Mucosa of descending colon (tissue), 3 donors: ENCODE measurements at regions not wholly inside any gene's neighbourhood (a gene's known extent, or its start where the extent isn't known, plus 50 kb on each side); places are given as distances from the start of the nearest gene placed in this dataset.

Experiments
- ATAC-seq: fragments of 200-7000 bp; cut with Tn5 transposase; one replicate; pipeline ENCODE4 v1.9.1; 2020; ENCODE audit warnings: mild to moderate bottlenecking, moderate library complexity
- DNase-seq, 3 donors: peaks; one replicate each; pipeline ENCODE4 v3.0.0-alpha.2; 2020
- H3K36me3 ChIP-seq: fragments of 200-600 bp; one replicate; pipeline ENCODE4 v1.8.0; 2021; ENCODE audit warnings: low read depth, mild to moderate bottlenecking
- H3K4me1 ChIP-seq: fragments of 200-600 bp; one replicate; pipeline ENCODE4 v1.8.0; 2021; ENCODE audit warnings: low read depth, mild to moderate bottlenecking
- H3K4me3 ChIP-seq: fragments of 200-600 bp; one replicate; pipeline ENCODE4 v1.8.0; 2021; ENCODE audit warnings: mild to moderate bottlenecking
- H3K9me3 ChIP-seq: fragments of 200-600 bp; one replicate; pipeline ENCODE4 v1.8.0; 2021; ENCODE audit warnings: mild to moderate bottlenecking
- CTCF ChIP-seq: fragments of 200-600 bp; IDR thresholded peaks from one replicate; pipeline ENCODE4 v1.8.0; 2022; ENCODE audit warnings: antibody characterized with exemption, mild to moderate bottlenecking
- intact Hi-C, 2 donors: fragments of 100-400 bp; cut with DNase I in 1 of 2; cut with micrococcal nuclease in 1 of 2; formaldehyde crosslinking; loops; one replicate each; pipeline versions ENCODE4 v1.11.0 to v1.11.1; 2022; cut with DNase I, micrococcal nuclease
- donor health status: DM: no; HTN: no; CAD: no; lungs with moderate emphysema.
- donor health status: DM: no; HTN: no; CAD: no.
- donor health status: DM: no; HTN: yes; CAD: no.

DNA sequence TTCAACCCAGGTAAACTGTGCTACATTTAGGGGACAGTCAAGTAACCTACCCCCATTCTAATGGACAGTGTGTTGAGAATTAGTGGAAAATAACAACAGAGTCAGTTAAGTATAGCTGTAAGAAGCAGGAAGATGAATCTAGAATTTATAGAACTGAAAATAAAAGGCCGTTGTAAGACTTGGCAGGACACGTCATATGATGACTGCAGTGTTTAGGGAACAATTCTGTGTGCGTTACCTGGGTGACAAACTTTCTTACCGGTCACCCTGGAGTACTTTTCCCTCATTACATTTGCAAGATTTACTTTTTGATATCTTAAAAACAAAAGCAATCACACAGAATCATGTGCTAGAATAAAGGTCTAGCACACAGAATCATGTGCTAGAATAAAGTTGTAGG lies 536.3 kb upstream of the ZNF717 start:
- Histone ChIP-seq H3K9me3 (peaks cover 9% of the 10 kb centered on the region), H3K4me1 (no peaks in the 10 kb centered on the region), H3K36me3 (no peaks in the 10 kb centered on the region), H3K4me3 (no peak overlapping the region)
- no peak for TF ChIP-seq CTCF
- ATAC-seq: no peak
- intact Hi-C loops: no loop called here
- DNase-seq: no peak

DNA sequence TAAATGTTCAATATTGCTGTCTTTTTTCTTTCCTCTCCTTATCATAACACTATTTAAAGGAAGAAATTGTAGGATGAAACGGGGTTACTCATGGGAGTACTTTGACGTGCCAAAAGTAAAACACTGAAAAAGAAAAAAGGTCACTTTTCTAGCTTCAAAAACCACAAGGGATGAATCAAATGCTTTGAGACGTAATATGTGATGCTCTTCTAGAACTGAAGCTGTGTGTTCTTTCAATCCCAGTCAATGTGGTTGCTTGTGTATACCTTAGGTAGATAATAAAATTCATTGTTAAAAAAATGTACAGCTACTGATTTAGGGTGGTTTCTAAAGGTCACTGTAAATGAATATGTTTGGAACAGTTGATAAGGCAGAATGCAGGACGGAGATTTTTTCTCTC lies 538.8 kb upstream of the ZNF717 start:
- TF ChIP-seq CTCF: no peak
- H3K9me3 ChIP-seq: peaks cover 4% of the 10 kb centered on the region
- ATAC-seq (no peak), DNase-seq (no peak)
- H3K36me3 ChIP-seq: no peaks in the 10 kb centered on the region
- intact Hi-C loops: no loop called here
- no peak overlapping the region for H3K4me3 ChIP-seq
- H3K4me1 ChIP-seq: no peaks in the 10 kb centered on the region

GRCh38 chr3:76345878-76346277 lies 560.5 kb upstream of the ZNF717 start:
- TF ChIP-seq CTCF: no peak
- H3K4me1 ChIP-seq: no peaks in the 10 kb centered on the region
- no peak overlapping the region for H3K4me3 ChIP-seq
- H3K36me3 ChIP-seq: no peaks in the 10 kb centered on the region
- H3K9me3 ChIP-seq: peaks cover 2% of the 10 kb centered on the region
- ATAC-seq (no peak), DNase-seq (no peak)
- intact Hi-C loops: no loop called here

GRCh38 chr3:76346690-76347089 lies 561.3 kb upstream of the ZNF717 start:
- H3K9me3 ChIP-seq: peaks cover 2% of the 10 kb centered on the region
- no peaks in the 10 kb centered on the region for H3K36me3 ChIP-seq
- TF ChIP-seq CTCF: no peak
- no peak for ATAC-seq
- no peak overlapping the region for H3K4me3 ChIP-seq
- intact Hi-C loops: no loop called here
- H3K4me1 ChIP-seq: no peaks in the 10 kb centered on the region
- DNase-seq: no peak

DNA sequence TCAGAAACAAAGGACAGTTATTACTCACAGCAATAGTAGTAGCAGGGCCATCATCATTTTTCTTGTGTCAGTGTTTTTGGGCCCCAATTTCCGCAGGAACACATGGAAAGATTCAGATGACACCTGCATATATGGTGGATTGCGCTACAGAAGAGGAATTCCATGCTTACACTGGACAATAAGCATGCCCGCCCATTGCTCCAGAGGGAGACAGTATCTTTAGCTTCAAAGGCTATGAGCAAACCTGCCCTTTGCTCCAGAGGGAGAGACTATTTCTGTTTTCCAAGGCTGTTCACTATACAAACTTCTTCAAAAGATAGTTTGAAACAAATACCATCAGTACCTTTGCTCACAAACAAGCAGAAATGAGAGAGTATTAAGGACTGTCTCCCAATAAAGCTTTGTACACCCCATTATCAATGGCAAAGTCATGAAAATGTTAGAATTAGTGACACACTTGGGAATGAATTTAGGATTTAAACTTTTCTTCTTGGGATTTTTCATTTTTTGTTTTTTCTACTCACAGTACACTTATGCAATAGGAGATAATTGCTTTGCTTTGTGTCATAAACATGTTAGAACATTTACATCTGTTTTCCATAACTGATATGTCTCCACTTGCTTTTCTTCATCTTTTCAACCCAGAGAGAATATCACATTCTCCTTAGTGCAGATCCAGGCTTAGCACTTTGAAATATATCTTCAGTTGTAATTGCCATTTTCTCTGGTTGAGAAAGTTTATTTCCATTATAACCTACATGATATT lies 564.5 kb upstream of the ZNF717 start:
- DNase-seq: no peak
- no peaks in the 10 kb centered on the region for H3K4me1 ChIP-seq
- ATAC-seq: no peak
- intact Hi-C loops: no loop called here
- TF ChIP-seq CTCF: no peak
- no peak overlapping the region for H3K4me3 ChIP-seq
- H3K36me3 ChIP-seq: no peaks in the 10 kb centered on the region
- H3K9me3 ChIP-seq: peaks cover 2% of the 10 kb centered on the region

GRCh38 chr3:76352051-76352450 lies 566.7 kb upstream of the ZNF717 start:
- H3K9me3 ChIP-seq: peaks cover 2% of the 10 kb centered on the region
- no peaks in the 10 kb centered on the region for H3K4me1 ChIP-seq
- no peak overlapping the region for H3K4me3 ChIP-seq
- intact Hi-C loops: no loop called here
- no peak for DNase-seq
- TF ChIP-seq CTCF: no peak
- H3K36me3 ChIP-seq: no peaks in the 10 kb centered on the region
- ATAC-seq: no peak
